HL-60/S4 treated with retinoic acid at 250 ng/mL for 4 days and 3 days (cell line): ENCODE measurements at regions not wholly inside any gene's neighbourhood (a gene's known extent, or its start where the extent isn't known, plus 50 kb on each side); places are given as distances from the start of the nearest gene placed in this dataset.
"Not testable (repeated sequence)": the region's sequence is repeated elsewhere in the genome, so short reads cannot be mapped to it uniquely, and the experiment has no call there.

Experiments used
- in situ Hi-C: fragments of 300-500 bp; cut with MboI; formaldehyde crosslinking; loops from 2 replicates; pipeline ENCODE4 v1.7.0; 2022; ENCODE audit warnings: low sequenced_read_pairs

- in situ Hi-C loops = no loop called here
These were observed 113.7 kb upstream of the KLF4 start for GRCh38 chr9:107603281-107603680.

- in situ Hi-C loops = no loop called here
These were observed 110.5 kb upstream of the KLF4 start for GRCh38 chr9:107600060-107600573.

GRCh38 chr9:107597743-107598217 lies 108.2 kb upstream of the KLF4 start:
- in situ Hi-C loops = no loop called here

DNA sequence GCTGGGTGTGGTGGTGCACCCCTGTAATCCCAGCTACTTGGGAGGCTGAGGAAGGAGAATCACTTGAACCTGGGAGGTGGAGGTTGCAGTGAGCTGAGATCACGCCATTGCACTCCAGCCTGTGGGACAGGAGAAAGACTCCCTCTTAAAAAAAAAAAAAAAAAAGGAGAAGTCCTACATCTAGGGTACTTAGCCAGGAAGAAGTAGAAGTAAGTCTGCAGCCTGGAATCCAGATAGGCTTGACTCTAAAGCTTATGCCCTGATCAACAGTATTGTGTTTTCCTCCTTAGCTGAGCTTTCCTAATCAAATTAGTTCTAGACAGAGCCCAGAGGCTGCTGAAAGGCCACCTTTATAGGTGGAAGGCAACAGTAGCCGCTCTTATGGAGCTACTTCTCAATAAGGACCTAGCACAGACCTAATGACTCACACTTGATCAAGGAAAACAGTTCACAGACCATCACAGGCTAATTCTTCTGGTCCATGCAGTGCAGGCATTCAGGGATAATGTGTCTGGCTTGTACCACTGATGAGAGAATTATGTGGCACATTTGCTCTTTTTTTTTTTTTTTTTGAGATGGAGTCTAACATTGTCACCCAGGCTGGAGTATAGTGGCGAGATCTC lies 105.5 kb upstream of the KLF4 start:
- in situ Hi-C loops = no loop called here

GRCh38 chr9:107593224-107593870 lies 103.8 kb upstream of the KLF4 start:
- in situ Hi-C loops = no loop called here

GRCh38 chr9:107592424-107592823 lies 102.9 kb upstream of the KLF4 start:
- in situ Hi-C loops = no loop called here

DNA sequence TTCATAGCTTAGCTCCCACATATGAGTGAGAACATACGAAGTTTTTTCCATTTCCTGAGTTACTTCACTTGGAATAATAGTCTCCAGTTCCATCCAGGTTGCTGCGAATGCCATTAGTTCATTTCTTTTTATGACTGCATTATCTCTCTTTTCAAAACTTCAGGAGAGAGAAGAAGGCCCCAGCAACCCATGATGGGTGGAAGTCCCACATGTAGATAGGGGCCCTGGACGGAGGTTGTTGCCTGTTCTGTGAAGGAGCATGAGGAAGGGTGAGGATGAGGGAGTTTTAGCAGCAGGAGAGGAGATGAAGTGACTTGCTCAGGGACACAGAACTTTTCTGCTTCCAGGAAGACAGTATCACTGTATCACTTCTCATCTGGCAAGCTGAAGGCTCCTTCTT lies 102.2 kb upstream of the KLF4 start:
- in situ Hi-C loops = no loop called here

DNA sequence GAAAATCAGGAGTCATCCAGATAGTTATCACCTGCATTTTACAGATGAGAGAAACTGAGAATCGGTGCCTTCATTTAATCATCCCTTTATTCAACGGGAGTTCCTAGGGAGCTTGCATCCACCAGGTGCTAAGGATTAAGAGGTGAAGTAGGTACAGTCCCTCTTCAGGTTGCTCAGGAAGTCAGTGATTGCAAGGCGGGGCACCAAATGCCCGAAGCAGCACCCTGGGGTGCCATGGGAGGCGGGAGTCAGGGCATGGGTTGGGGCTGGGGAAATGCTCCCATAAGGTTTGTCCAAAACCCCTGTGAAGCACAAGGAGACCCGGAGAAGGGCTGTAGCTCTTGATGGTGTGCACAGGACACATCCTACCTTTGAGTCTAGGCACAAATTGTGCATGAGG lies 98.8 kb upstream of the KLF4 start:
- in situ Hi-C loops = no loop called here

DNA sequence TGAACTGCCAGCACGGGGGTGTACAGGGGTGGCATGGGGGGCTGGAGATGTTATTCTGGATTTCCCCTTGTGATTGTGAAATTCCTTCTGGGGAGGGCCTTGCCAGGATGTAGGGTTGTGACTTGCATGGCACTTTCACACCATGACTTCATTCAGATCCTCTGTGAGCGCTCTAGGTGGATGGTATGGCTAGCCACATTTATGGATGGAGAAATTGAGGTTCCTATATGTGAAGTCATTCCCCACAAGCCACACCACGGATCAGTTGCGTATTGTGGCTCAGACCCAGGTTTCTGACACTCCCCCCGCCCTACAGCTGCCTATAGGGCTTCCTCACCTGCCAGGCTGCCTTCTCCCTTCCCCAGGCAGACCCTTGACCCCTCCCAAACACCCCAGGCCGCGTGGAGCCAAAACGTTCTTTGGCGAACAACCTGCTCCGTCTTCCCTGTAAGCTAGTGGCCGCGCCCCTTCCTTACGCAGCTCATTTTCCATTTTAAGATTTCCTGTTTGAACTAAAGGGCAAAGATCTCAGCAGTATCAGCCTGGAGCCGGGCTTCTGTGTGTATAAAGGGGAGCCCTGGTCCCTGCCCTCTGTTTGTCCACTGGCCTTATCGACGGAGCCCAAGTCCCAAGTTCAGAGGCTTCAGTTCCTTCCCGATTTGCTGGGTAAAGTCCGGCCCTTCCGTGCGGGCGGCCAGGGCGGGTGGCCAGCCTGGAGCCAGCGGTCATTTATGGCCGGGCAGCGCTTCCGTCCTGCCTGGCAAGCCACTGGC lies 97.8 kb upstream of the KLF4 start:
- in situ Hi-C loops = no loop called here

DNA sequence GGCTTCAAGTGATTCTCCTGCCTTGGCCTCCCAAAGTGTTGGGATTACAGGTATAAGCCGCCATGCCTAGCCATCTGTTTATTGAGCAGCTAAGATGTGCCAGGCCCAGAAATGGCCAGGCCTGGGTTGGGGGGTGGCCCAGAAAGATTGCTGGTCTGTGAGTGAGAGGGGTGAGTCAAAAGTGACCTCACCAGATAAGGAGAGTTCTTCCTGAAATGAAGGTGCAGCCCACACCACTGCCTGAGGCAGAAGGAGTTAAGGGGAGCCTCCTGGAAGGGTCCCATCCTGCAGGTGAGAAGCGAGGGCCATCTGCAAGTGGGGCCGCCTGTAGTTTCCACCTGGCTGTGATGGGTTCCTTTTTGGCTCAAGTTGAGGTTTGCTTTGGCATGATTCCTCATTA lies 96.9 kb upstream of the KLF4 start:
- in situ Hi-C loops = no loop called here

- in situ Hi-C loops = no loop called here
These were observed 95.9 kb upstream of the KLF4 start for GRCh38 chr9:107585465-107585864.

DNA sequence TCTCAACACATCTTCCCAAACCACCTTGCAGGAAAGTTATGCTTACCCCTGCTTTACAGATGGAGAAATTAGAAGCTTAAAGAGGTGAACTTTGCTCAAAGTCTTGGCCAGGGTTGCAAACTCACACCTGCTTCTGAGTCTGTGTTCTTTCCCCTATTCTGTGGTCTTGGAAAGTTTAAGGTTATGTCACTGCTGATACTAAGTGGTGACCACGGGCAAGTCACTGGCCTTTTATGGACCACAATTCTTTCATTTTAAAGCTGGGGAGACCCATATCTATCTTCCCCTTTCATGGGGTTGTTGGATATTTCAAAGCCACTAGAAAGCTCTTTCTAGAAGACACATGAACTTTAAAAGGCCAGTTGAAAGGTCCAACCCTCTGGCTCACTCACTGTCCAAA lies 95.4 kb upstream of the KLF4 start:
- in situ Hi-C loops = no loop called here

DNA sequence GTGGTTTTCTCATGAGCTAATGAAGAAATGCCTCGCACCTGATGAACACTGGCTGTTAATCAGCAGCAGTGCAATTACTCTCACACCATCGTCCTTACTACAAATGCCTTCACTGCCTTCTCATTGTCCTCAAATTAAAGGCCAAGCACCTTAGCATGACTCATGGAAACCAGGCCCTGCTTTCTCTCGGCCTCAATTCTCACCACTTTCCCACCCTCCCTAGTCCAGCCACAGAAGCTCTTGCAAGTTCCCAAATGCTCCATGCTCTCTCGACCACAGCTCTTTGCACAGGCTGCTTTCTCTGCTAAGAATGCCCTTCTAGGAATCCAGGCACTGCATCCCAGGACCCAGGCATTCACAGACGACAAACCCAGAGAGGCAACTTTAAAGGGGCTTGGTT lies 94.6 kb upstream of the KLF4 start:
- in situ Hi-C loops = no loop called here

GRCh38 chr9:107577140-107577776 lies 87.7 kb upstream of the KLF4 start:
- in situ Hi-C loops = no loop called here

DNA sequence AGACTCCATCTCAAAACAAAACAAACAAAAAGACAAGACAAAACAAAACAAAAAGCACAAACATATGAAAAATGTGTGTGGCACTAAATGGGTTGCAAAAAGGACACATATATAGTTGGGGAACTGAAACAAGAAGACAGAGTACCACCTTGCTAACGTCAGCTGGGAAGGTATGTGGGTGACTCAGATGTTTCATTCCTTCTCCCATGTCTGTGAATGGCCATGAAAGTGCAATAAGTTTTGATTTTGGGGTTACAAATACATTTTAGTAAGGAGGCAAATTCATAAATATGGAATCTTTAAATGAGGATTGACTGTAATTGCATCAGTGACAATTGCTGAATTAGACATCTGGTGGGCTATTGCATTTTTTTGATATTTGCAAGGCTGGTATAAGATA lies 81.6 kb upstream of the KLF4 start:
- in situ Hi-C loops = no loop called here

GRCh38 chr9:107569174-107569573 lies 79.6 kb upstream of the KLF4 start:
- in situ Hi-C loops = no loop called here

- in situ Hi-C loops = not testable (repeated sequence)
These were observed 78.8 kb upstream of the KLF4 start for GRCh38 chr9:107568406-107568805.

- in situ Hi-C loops = no loop called here
These were observed 77.9 kb upstream of the KLF4 start for GRCh38 chr9:107567462-107567861.

DNA sequence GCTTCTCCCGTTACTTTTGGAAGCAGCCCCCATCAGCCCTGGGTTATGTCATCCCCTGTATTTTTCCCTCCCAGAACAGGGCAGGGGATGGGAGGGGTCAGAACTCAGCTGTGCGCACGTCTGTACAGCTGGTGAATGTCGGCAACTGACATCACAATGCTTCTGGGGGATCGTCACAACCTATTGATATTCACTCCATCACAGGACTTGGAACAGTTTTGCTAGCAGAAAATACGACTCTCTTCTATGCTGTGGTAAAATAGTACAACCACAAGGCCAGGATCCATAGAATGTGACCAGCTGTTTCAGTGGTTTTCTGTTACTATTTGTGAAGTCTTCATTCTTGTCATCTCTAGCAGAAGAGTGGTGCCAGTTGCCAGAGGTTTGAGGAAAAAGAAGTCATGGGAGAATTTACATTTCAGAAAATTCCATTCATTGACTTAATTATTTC lies 77.1 kb upstream of the KLF4 start:
- in situ Hi-C loops = no loop called here

GRCh38 chr9:107562798-107563197 lies 73.2 kb upstream of the KLF4 start:
- in situ Hi-C loops = no loop called here

DNA sequence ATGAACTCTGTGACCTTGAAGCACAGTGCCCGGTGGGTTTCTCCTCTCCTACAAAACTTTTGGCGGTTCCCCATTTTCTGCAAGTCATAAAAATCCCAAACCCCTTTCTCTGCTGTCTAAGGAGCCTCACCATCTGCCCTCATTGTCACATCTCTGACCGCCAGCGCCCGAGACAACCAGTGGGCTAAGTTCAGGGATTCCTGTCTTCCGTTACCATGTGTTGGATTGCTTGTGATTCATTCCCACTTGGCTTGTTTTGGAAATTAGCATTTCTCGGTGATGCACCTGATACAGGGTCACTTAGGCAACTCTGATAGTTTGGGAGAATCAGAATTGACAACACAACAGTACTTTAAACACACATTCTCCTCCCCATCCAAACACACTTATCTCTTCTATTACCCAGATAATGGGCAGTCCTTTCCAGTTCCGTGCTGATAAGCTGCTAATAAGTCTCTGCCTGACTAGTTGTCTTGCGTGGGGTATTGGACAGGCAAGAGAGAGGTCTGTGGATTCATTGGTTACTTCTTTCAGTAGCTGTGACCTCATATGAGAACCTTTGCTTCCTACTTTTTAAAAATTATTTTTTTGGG lies 70.0 kb upstream of the KLF4 start:
- in situ Hi-C loops = no loop called here
